Activated naive CD4-positive, alpha-beta T cell treated with anti-CD3 and anti-CD28 coated beads for 36 hours (primary cell): ENCODE measurements at regions not wholly inside any gene's neighbourhood (a gene's known extent, or its start where the extent isn't known, plus 50 kb on each side); places are given as distances from the start of the nearest gene placed in this dataset.

Experiments
- CTCF ChIA-PET: fragments of 350-600 bp; sonication (Branson Sonifier 250); formaldehyde crosslinking; loops from one replicate; lab custom pipeline; 2021; ENCODE audit warnings: antibody characterized with exemption; lab: Charles Lee
- DNase-seq: peaks from one replicate; pipeline ENCODE4 v3.0.0-alpha.2; 2020
- H3K27ac Mint-ChIP-seq: one replicate; pipeline ENCODE4 v1.8.0; 2021; ENCODE audit warnings: mild to moderate bottlenecking, mixed read lengths
- H3K27me3 Mint-ChIP-seq: one replicate; pipeline ENCODE4 v1.8.0; 2021; ENCODE audit warnings: low read depth, mixed read lengths
- H3K36me3 Mint-ChIP-seq: one replicate; pipeline ENCODE4 v1.8.0; 2021; ENCODE audit warnings: low read depth, mixed read lengths
- H3K4me1 Mint-ChIP-seq: one replicate; pipeline ENCODE4 v1.8.0; 2021; ENCODE audit warnings: low read depth, mixed read lengths
- H3K4me3 Mint-ChIP-seq: one replicate; pipeline ENCODE4 v1.8.0; 2021; ENCODE audit warnings: mild to moderate bottlenecking, moderate library complexity, mixed read lengths
- H3K9me3 Mint-ChIP-seq: one replicate; pipeline ENCODE4 v1.8.0; 2021; ENCODE audit warnings: mixed read lengths
- intact Hi-C: fragments of 100-400 bp; cut with micrococcal nuclease; formaldehyde crosslinking; loops from one replicate; pipeline ENCODE4 v1.15.1; 2023

DNA sequence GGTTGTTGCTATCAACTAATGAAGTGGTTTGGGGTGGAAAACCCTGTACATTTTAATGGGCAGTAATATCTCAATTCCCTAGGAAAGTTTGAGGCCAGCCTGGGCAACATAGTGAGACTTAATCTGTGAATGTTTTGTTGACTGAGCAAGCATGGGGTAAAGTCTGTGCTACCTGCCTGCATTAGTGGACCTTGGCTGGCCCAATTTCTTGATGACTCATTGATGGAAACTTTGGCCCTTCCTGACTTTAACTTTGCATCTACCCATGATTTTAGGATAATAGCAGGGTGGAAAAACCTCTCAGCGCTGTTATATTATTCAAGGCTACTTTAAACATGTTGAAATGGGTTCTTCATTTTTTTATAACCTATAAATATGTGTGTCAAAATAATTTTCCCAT is 389.4 kb upstream of the RORB start:
- Mint-ChIP-seq H3K4me1 (no peaks in the 10 kb centered on the region), H3K27ac (no peak overlapping the region), H3K4me3 (no peak overlapping the region), H3K9me3 (peaks cover 3% of the 10 kb centered on the region), H3K36me3 (no peaks in the 10 kb centered on the region), H3K27me3 (no peaks in the 10 kb centered on the region)
- intact Hi-C loops: no loop called here
- no peak for DNase-seq
- CTCF ChIA-PET: interaction anchor here (1.1 kb wide), 1 partner anchor 14 kb away, joined by 5 read pairs; no protein-coding TSS in a partner anchor

DNA sequence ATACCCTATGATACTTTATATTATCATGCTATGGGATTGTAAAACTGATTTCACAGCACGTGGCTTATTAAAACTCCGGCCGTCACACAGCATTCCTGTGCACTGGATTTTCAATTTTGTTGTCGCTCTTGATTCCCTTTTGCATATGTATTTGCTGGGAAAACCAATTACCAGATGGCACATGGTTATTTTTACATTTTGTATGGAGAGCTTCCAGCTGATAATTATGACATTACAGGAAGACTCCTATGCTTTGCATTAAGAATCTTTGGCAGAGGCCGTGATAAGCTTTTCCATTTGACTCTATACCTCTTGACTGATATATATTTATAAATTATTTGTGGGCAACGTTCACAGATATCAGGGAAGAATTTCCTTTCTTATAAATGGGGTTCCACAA is 381.2 kb upstream of the RORB start:
- H3K9me3 Mint-ChIP-seq: peaks cover 2% of the 10 kb centered on the region
- intact Hi-C loops: no loop called here
- DNase-seq: no peak
- H3K27me3 Mint-ChIP-seq: no peaks in the 10 kb centered on the region
- H3K4me1 Mint-ChIP-seq: no peaks in the 10 kb centered on the region
- CTCF ChIA-PET: no interaction called here
- no peak overlapping the region for H3K4me3 Mint-ChIP-seq
- no peaks in the 10 kb centered on the region for H3K36me3 Mint-ChIP-seq
- H3K27ac Mint-ChIP-seq: no peak overlapping the region

DNA sequence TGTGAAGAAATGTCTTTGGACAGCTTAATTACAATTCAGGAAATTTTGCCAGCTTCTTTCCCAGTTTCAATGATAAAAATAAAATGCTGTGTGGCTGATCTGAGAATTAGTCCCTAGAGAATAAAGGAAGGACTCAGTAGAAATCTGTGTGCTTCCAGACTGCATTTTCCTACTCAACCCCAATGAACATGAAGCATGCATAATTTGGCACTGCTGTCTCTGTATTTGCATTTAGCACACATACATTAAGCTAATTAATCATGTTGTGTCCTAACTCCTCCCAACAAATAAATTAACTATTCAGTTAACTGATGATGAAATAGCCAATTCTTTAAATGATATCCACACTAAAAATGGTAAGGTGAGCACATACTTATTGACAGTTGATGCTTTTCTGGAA is 380.0 kb upstream of the RORB start:
- H3K9me3 Mint-ChIP-seq: peaks cover 2% of the 10 kb centered on the region
- no peak for DNase-seq
- intact Hi-C loops: no loop called here
- no peak overlapping the region for H3K4me3 Mint-ChIP-seq
- H3K4me1 Mint-ChIP-seq: no peaks in the 10 kb centered on the region
- H3K27me3 Mint-ChIP-seq: no peaks in the 10 kb centered on the region
- H3K36me3 Mint-ChIP-seq: no peaks in the 10 kb centered on the region
- CTCF ChIA-PET: no interaction called here
- no peak overlapping the region for H3K27ac Mint-ChIP-seq

DNA sequence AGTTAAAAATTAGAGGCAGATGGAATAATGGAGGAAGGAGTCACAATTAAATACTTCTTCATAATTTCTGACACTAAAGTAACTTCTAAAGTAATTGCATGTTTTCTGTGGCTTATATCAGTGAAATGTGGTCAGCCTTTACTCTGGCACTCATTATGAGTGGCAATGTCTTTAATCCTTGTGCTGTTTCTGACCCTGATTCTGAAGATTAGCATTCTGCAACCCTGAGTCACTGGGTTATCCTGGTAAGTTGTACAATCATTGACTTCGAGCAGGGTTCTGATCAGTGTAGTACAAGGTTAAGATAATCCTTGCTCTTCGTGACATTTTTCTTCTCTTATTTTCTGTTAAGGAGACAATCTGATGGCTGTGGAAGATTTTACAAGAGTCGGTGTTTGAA is 379.4 kb upstream of the RORB start:
- H3K4me1 Mint-ChIP-seq: no peaks in the 10 kb centered on the region
- no peak overlapping the region for H3K4me3 Mint-ChIP-seq
- H3K36me3 Mint-ChIP-seq: no peaks in the 10 kb centered on the region

DNA sequence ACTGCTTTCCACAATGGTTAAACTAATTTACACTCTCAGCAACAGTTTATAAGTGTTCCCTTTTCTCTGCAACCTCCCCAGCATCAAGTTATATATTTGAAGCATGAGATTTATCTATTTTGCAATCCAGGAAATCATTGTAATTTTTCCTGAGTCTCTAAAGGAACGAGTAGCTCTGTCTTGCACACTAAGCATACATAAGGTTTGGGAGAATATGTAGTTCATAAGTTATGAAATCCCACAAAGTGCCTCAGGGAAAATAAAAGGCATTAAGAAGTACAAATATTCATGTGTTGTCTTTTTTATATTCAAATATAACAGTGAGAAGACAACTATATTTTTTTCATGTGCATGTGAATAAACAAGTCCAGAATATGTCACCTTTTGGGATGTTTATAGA is 377.1 kb upstream of the RORB start:
- DNase-seq: no peak
- Mint-ChIP-seq H3K4me3 (no peak overlapping the region), H3K27me3 (no peaks in the 10 kb centered on the region), H3K27ac (no peak overlapping the region), H3K4me1 (no peaks in the 10 kb centered on the region), H3K9me3 (peaks cover 4% of the 10 kb centered on the region), H3K36me3 (no peaks in the 10 kb centered on the region)
- intact Hi-C loops: no loop called here
- CTCF ChIA-PET: no interaction called here

More for the DNA sequence above, 379.4 kb upstream of the RORB start:
- Mint-ChIP-seq H3K27me3 (no peaks in the 10 kb centered on the region), H3K27ac (no peak overlapping the region), H3K9me3 (peaks cover 4% of the 10 kb centered on the region)
- DNase-seq: no peak
- CTCF ChIA-PET: no interaction called here
- intact Hi-C loops: no loop called here

DNA sequence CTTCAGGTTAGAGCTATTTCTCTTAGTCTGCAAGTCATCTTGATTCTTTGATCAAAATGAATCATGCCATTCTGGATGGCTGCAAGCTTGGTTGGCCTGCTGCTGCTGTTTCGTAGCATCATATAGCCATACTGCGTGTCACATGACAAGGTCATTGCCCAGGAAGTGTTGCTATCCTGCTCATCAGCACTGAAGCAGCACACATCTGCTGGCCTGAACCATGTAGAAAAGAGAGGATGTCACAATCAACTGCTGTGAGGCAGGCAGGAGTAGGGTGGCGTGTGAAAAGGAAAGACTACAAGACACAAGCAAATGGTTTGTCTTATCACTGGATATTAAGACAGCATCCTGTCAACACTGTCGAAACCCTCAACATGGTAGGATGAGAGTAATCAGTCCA is 376.7 kb upstream of the RORB start:
- H3K4me3 Mint-ChIP-seq: no peak overlapping the region
- intact Hi-C loops: no loop called here
- no peaks in the 10 kb centered on the region for H3K27me3 Mint-ChIP-seq
- H3K36me3 Mint-ChIP-seq: no peaks in the 10 kb centered on the region
- CTCF ChIA-PET: no interaction called here
- H3K9me3 Mint-ChIP-seq: peaks cover 4% of the 10 kb centered on the region
- H3K27ac Mint-ChIP-seq: no peak overlapping the region
- DNase-seq: no peak
- H3K4me1 Mint-ChIP-seq: no peaks in the 10 kb centered on the region

GRCh38 chr9:74122216-74122615 is 374.9 kb upstream of the RORB start:
- Mint-ChIP-seq H3K4me3 (no peak overlapping the region), H3K9me3 (peaks cover 5% of the 10 kb centered on the region), H3K4me1 (no peaks in the 10 kb centered on the region), H3K27me3 (no peaks in the 10 kb centered on the region), H3K36me3 (no peaks in the 10 kb centered on the region), H3K27ac (no peak overlapping the region)
- CTCF ChIA-PET: interaction anchor here (0.6 kb wide), 1 partner anchor 157 kb away, joined by 3 read pairs; no protein-coding TSS in a partner anchor
- DNase-seq: no peak
- intact Hi-C loops: no loop called here

DNA sequence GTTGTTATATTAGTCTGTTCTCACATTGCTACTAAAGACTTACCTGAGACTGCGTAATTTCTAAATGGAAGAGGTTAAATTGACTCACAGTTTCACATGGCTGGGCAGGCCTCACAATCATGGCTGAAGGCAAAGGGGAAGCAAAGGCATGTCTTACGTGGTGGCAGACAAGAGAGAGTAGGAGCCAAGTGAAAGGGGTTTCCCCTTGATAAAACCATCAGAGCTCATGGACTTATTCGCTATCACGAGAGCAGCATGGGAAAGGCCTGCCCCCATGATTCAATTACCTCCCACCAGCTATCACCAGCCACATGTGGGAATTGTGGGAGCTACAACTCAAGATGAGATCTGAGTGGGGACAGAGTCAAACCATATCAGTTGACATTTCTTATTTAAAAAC is 374.5 kb upstream of the RORB start:
- Mint-ChIP-seq H3K4me3 (no peak overlapping the region), H3K4me1 (no peaks in the 10 kb centered on the region), H3K27me3 (no peaks in the 10 kb centered on the region), H3K27ac (no peak overlapping the region), H3K9me3 (peaks cover 5% of the 10 kb centered on the region), H3K36me3 (no peaks in the 10 kb centered on the region)
- DNase-seq: peak; percentile 9
- CTCF ChIA-PET: interaction anchor here (0.6 kb wide), 1 partner anchor 156 kb away, joined by 3 read pairs; no protein-coding TSS in a partner anchor
- intact Hi-C loops: no loop called here

- Mint-ChIP-seq H3K4me3 (no peak overlapping the region), H3K9me3 (peaks cover 3% of the 10 kb centered on the region), H3K4me1 (no peaks in the 10 kb centered on the region), H3K27ac (no peak overlapping the region), H3K36me3 (no peaks in the 10 kb centered on the region), H3K27me3 (no peaks in the 10 kb centered on the region)
- intact Hi-C loops: no loop called here
- CTCF ChIA-PET: no interaction called here
- DNase-seq: no peak
Measured at GRCh38 chr9:74125941-74126340, 371.2 kb upstream of the RORB start.

DNA sequence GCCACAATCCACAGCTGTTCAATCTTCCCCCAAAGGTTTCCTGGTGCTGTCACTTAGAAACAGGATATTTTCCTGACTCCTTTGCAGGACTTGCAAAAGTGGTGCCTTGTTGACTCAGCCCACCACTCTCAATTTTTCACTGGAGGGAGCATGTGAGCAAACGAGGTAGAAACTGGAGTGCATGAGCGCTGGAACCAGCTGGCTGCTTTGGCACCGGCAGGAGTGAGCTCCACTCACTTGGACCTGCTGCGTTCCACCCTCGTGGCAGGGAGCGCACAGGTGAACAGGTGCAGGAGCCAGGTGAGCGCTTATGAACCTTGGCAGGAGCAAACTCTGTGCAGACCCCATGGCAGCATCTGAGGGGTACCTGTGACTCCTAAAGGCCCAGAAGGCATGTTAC is 364.1 kb upstream of the RORB start:
- CTCF ChIA-PET: no interaction called here
- DNase-seq: no peak

GRCh38 chr9:74133921-74134320 is 363.2 kb upstream of the RORB start:
- H3K4me1 Mint-ChIP-seq: no peaks in the 10 kb centered on the region
- H3K4me3 Mint-ChIP-seq: no peak overlapping the region
- H3K36me3 Mint-ChIP-seq: no peaks in the 10 kb centered on the region
- no peak for DNase-seq
- intact Hi-C loops: no loop called here
- CTCF ChIA-PET: no interaction called here
- H3K9me3 Mint-ChIP-seq: no peaks in the 10 kb centered on the region
- no peaks in the 10 kb centered on the region for H3K27me3 Mint-ChIP-seq
- no peak overlapping the region for H3K27ac Mint-ChIP-seq

More for the DNA sequence above, 364.1 kb upstream of the RORB start:
- Mint-ChIP-seq H3K27ac (no peak overlapping the region), H3K36me3 (no peaks in the 10 kb centered on the region), H3K27me3 (no peaks in the 10 kb centered on the region), H3K9me3 (no peaks in the 10 kb centered on the region), H3K4me1 (no peaks in the 10 kb centered on the region), H3K4me3 (no peak overlapping the region)
- intact Hi-C loops: no loop called here

GRCh38 chr9:74138182-74138581 is 359.0 kb upstream of the RORB start:
- no peaks in the 10 kb centered on the region for H3K4me1 Mint-ChIP-seq
- CTCF ChIA-PET: no interaction called here
- H3K27ac Mint-ChIP-seq: no peak overlapping the region
- intact Hi-C loops: no loop called here
- H3K27me3 Mint-ChIP-seq: no peaks in the 10 kb centered on the region
- H3K36me3 Mint-ChIP-seq: no peaks in the 10 kb centered on the region
- no peak overlapping the region for H3K4me3 Mint-ChIP-seq
- no peak for DNase-seq
- peaks cover 4% of the 10 kb centered on the region for H3K9me3 Mint-ChIP-seq

GRCh38 chr9:74140141-74140540 is 357.0 kb upstream of the RORB start:
- no peak overlapping the region for H3K27ac Mint-ChIP-seq
- DNase-seq: no peak
- H3K4me3 Mint-ChIP-seq: no peak overlapping the region
- H3K27me3 Mint-ChIP-seq: no peaks in the 10 kb centered on the region
- H3K9me3 Mint-ChIP-seq: peaks cover 7% of the 10 kb centered on the region
- CTCF ChIA-PET: no interaction called here
- intact Hi-C loops: no loop called here
- no peaks in the 10 kb centered on the region for H3K4me1 Mint-ChIP-seq
- H3K36me3 Mint-ChIP-seq: no peaks in the 10 kb centered on the region

DNA sequence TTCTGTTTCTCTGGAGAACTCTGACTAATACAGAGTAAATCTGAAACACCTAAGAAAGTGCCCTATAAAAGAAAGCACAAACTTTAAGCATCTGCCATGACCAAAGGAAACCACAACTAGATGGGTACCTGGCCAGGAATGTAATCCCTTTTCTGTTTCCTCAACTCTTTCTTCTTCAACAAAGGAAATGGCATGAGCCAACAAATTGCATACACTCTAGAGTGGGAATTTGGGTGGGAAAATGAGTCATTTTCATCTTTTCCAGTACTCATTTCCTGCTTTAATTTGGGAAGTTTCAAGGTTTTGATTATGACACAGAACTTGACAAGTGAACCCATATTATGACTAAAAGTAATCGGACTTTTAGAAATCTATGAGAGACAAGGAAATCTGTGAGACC is 349.2 kb upstream of the RORB start:
- no peaks in the 10 kb centered on the region for H3K27me3 Mint-ChIP-seq
- no peaks in the 10 kb centered on the region for H3K36me3 Mint-ChIP-seq
- CTCF ChIA-PET: no interaction called here
- intact Hi-C loops: no loop called here
- DNase-seq: no peak
- H3K27ac Mint-ChIP-seq: no peak overlapping the region
- H3K4me1 Mint-ChIP-seq: no peaks in the 10 kb centered on the region
- no peak overlapping the region for H3K4me3 Mint-ChIP-seq
- peaks cover 3% of the 10 kb centered on the region for H3K9me3 Mint-ChIP-seq
